Activated CD4-positive, alpha-beta memory T cell treated with anti-CD3 and anti-CD28 coated beads for 36 hours (primary cell): ENCODE measurements at regions not wholly inside any gene's neighbourhood (a gene's known extent, or its start where the extent isn't known, plus 50 kb on each side); places are given as distances from the start of the nearest gene placed in this dataset.

Source experiments
- CTCF ChIA-PET: fragments of 350-600 bp; sonication (Branson Sonifier 250); formaldehyde crosslinking; loops from one replicate; lab custom pipeline; 2021; ENCODE audit warnings: antibody characterized with exemption, inconsistent platforms; lab: Charles Lee
- POLR2A ChIA-PET: fragments of 350-600 bp; sonication (Branson Sonifier 250); formaldehyde crosslinking; loops from one replicate; lab custom pipeline; 2021; ENCODE audit warnings: antibody characterized with exemption; lab: Charles Lee
- DNase-seq: peaks from one replicate; pipeline ENCODE4 v3.0.0-alpha.2; 2020
- H3K27ac Mint-ChIP-seq: one replicate; pipeline ENCODE4 v1.8.0; 2021; ENCODE audit warnings: mixed read lengths
- H3K27me3 Mint-ChIP-seq: one replicate; pipeline ENCODE4 v1.8.0; 2021; ENCODE audit warnings: mixed read lengths
- H3K36me3 Mint-ChIP-seq: one replicate; pipeline ENCODE4 v1.8.0; 2021; ENCODE audit warnings: mixed read lengths
- H3K4me1 Mint-ChIP-seq: one replicate; pipeline ENCODE4 v1.8.0; 2021; ENCODE audit warnings: low read depth, mixed read lengths
- H3K4me3 Mint-ChIP-seq: one replicate; pipeline ENCODE4 v1.8.0; 2021; ENCODE audit warnings: mild to moderate bottlenecking, mixed read lengths
- H3K9me3 Mint-ChIP-seq: one replicate; pipeline ENCODE4 v1.8.0; 2021; ENCODE audit warnings: mixed read lengths
- intact Hi-C: fragments of 100-400 bp; cut with micrococcal nuclease; formaldehyde crosslinking; loops from one replicate; pipeline ENCODE4 v1.15.1; 2023

- H3K9me3 Mint-ChIP-seq: peaks cover 10% of the 10 kb centered on the region
- H3K4me3 Mint-ChIP-seq: no peak overlapping the region
- no peak for DNase-seq
- no peaks in the 10 kb centered on the region for H3K36me3 Mint-ChIP-seq
- POLR2A ChIA-PET: no interaction called here
- intact Hi-C loops: no loop called here
- CTCF ChIA-PET: interaction anchor here (0.7 kb wide), 1 partner anchor 32 kb away, joined by 3 read pairs; no protein-coding TSS in a partner anchor
- no peaks in the 10 kb centered on the region for H3K4me1 Mint-ChIP-seq
- H3K27me3 Mint-ChIP-seq: peaks cover 5% of the 10 kb centered on the region
- H3K27ac Mint-ChIP-seq: no peak overlapping the region
These were observed 421.5 kb downstream of the PTPRU start for GRCh38 chr1:29657816-29658215.

- intact Hi-C loops: no loop called here
- ChIA-PET POLR2A (no interaction called here), CTCF (interaction anchor here (0.6 kb wide), 1 partner anchor 9 kb away, joined by 3 read pairs; no protein-coding TSS in a partner anchor)
- Mint-ChIP-seq H3K27me3 (peaks cover 5% of the 10 kb centered on the region), H3K4me3 (no peak overlapping the region), H3K4me1 (no peaks in the 10 kb centered on the region), H3K9me3 (peaks cover 10% of the 10 kb centered on the region), H3K27ac (no peak overlapping the region), H3K36me3 (no peaks in the 10 kb centered on the region)
- DNase-seq: no peak
These were observed 419.9 kb downstream of the PTPRU start for GRCh38 chr1:29655945-29656850.

GRCh38 chr1:29655145-29655544 is 418.8 kb downstream of the PTPRU start:
- Mint-ChIP-seq H3K4me1 (no peaks in the 10 kb centered on the region), H3K4me3 (no peak overlapping the region), H3K27me3 (peaks cover 8% of the 10 kb centered on the region), H3K9me3 (peaks cover 7% of the 10 kb centered on the region), H3K27ac (no peak overlapping the region), H3K36me3 (no peaks in the 10 kb centered on the region)
- CTCF ChIA-PET: no interaction called here
- POLR2A ChIA-PET: no interaction called here
- DNase-seq: no peak
- intact Hi-C loops: no loop called here

GRCh38 chr1:29653886-29654450 is 417.6 kb downstream of the PTPRU start:
- Mint-ChIP-seq H3K36me3 (no peaks in the 10 kb centered on the region), H3K4me3 (no peak overlapping the region), H3K9me3 (no peaks in the 10 kb centered on the region), H3K27me3 (peaks cover 15% of the 10 kb centered on the region), H3K27ac (no peak overlapping the region), H3K4me1 (no peaks in the 10 kb centered on the region)
- intact Hi-C loops: no loop called here
- no peak for DNase-seq
- ChIA-PET CTCF (no interaction called here), POLR2A (no interaction called here)

GRCh38 chr1:29653034-29653810 is 416.9 kb downstream of the PTPRU start:
- POLR2A ChIA-PET: no interaction called here
- CTCF ChIA-PET: no interaction called here
- Mint-ChIP-seq H3K9me3 (no peaks in the 10 kb centered on the region), H3K27me3 (peaks cover 16% of the 10 kb centered on the region), H3K4me3 (no peak overlapping the region), H3K27ac (no peak overlapping the region), H3K36me3 (no peaks in the 10 kb centered on the region), H3K4me1 (no peaks in the 10 kb centered on the region)
- intact Hi-C loops: no loop called here
- no peak for DNase-seq

- ChIA-PET CTCF (no interaction called here), POLR2A (no interaction called here)
- DNase-seq: no peak
- Mint-ChIP-seq H3K36me3 (no peaks in the 10 kb centered on the region), H3K4me1 (no peaks in the 10 kb centered on the region), H3K9me3 (no peaks in the 10 kb centered on the region), H3K4me3 (no peak overlapping the region), H3K27me3 (peaks cover 16% of the 10 kb centered on the region), H3K27ac (no peak overlapping the region)
- intact Hi-C loops: no loop called here
These were observed 415.7 kb downstream of the PTPRU start for GRCh38 chr1:29651684-29652665.

- Mint-ChIP-seq H3K27ac (no peak overlapping the region), H3K4me3 (no peak overlapping the region), H3K4me1 (no peaks in the 10 kb centered on the region), H3K9me3 (no peaks in the 10 kb centered on the region), H3K27me3 (peaks cover 16% of the 10 kb centered on the region), H3K36me3 (no peaks in the 10 kb centered on the region)
- DNase-seq: no peak
- intact Hi-C loops: no loop called here
- ChIA-PET CTCF (no interaction called here), POLR2A (no interaction called here)
These were observed 414.9 kb downstream of the PTPRU start for GRCh38 chr1:29651246-29651645.

GRCh38 chr1:29650476-29650875 is 414.2 kb downstream of the PTPRU start:
- Mint-ChIP-seq H3K36me3 (no peaks in the 10 kb centered on the region), H3K4me3 (no peak overlapping the region), H3K27ac (no peak overlapping the region), H3K4me1 (no peaks in the 10 kb centered on the region), H3K27me3 (peaks cover 16% of the 10 kb centered on the region), H3K9me3 (no peaks in the 10 kb centered on the region)
- DNase-seq: no peak
- ChIA-PET CTCF (no interaction called here), POLR2A (no interaction called here)
- intact Hi-C loops: no loop called here

- Mint-ChIP-seq H3K4me3 (no peak overlapping the region), H3K9me3 (no peaks in the 10 kb centered on the region), H3K36me3 (no peaks in the 10 kb centered on the region), H3K27ac (no peak overlapping the region), H3K4me1 (no peaks in the 10 kb centered on the region), H3K27me3 (peaks cover 14% of the 10 kb centered on the region)
- ChIA-PET CTCF (no interaction called here), POLR2A (no interaction called here)
- DNase-seq: no peak
- intact Hi-C loops: no loop called here
These were observed 413.7 kb downstream of the PTPRU start for GRCh38 chr1:29650041-29650400.

- H3K36me3 Mint-ChIP-seq: no peaks in the 10 kb centered on the region
- H3K27ac Mint-ChIP-seq: no peak overlapping the region
- CTCF ChIA-PET: no interaction called here
- POLR2A ChIA-PET: no interaction called here
- H3K27me3 Mint-ChIP-seq: peaks cover 11% of the 10 kb centered on the region
- H3K4me1 Mint-ChIP-seq: no peaks in the 10 kb centered on the region
- DNase-seq: no peak
- intact Hi-C loops: no loop called here
- H3K4me3 Mint-ChIP-seq: no peak overlapping the region
- no peaks in the 10 kb centered on the region for H3K9me3 Mint-ChIP-seq
These were observed 413.1 kb downstream of the PTPRU start for GRCh38 chr1:29649189-29650040.

GRCh38 chr1:29648798-29649188 is 412.5 kb downstream of the PTPRU start:
- no peaks in the 10 kb centered on the region for H3K4me1 Mint-ChIP-seq
- CTCF ChIA-PET: no interaction called here
- H3K36me3 Mint-ChIP-seq: no peaks in the 10 kb centered on the region
- intact Hi-C loops: no loop called here
- POLR2A ChIA-PET: no interaction called here
- no peak for DNase-seq
- H3K4me3 Mint-ChIP-seq: no peak overlapping the region
- no peak overlapping the region for H3K27ac Mint-ChIP-seq
- H3K27me3 Mint-ChIP-seq: peaks cover 11% of the 10 kb centered on the region
- no peaks in the 10 kb centered on the region for H3K9me3 Mint-ChIP-seq
